T-helper 1 cell treated with Interleukin-12 subunit alpha and Interleukin-12 subunit beta and Interleukin-4 antibody, amounts not matched to agents 30 ng/mL and 1 ng/mL, for 36 hours (primary cell): ENCODE measurements at regions not wholly inside any gene's neighbourhood (a gene's known extent, or its start where the extent isn't known, plus 50 kb on each side); places are given as distances from the start of the nearest gene placed in this dataset.

ENCODE experiments used
- intact Hi-C: fragments of 100-400 bp; cut with micrococcal nuclease; formaldehyde crosslinking; loops from one replicate; pipeline ENCODE4 v1.15.1; 2024

- intact Hi-C loops, result no loop called here
Observed at GRCh38 chr14:38138473-38139138, 69.1 kb upstream of the SSTR1 start.

- intact Hi-C loops, result no loop called here
Observed at GRCh38 chr14:38139926-38140325, 67.8 kb upstream of the SSTR1 start.

- intact Hi-C loops, result no loop called here
Observed at GRCh38 chr14:38143170-38143569, 64.5 kb upstream of the SSTR1 start.

DNA sequence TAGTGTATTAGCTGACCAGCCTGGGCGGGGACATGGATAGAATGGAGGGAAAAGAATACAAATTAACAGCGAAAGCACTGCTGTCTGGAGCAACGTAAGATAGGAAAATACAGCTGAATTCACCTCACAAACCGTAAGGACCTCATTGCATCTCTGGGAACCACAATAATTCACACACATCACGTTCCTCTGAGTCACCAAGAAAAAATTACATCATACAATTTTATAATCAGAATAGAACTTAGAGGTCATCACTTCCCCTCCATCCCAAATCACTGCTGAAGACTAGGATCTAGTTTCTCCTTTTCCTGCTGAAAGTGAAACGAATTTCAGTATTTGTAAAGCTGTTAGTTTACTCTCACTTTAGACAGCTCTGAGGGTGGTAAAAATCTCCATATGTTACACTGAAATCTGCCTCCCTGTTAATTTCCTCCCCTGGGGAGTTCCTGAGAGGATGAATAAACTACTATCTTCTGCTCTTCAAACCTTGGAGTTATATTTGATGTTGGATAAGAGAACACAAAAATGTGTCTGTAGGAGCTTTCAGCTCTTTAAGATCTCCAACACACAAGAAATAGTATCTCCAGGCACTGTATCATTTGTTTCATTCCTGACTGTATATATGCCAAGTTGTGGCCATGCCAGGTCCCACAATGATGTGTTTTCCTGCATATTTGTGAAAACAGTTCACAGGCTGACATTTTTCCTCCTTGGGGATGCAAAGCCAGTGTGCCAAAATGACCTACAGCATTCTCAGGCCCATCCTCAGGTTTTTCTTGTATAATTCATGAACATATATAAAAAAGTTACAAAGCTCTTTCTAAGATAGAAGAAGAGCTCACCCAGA lies 63.8 kb upstream of the SSTR1 start:
- intact Hi-C loops, result no loop called here

- intact Hi-C loops, result no loop called here
Observed at GRCh38 chr14:38145142-38145541, 62.6 kb upstream of the SSTR1 start.

DNA sequence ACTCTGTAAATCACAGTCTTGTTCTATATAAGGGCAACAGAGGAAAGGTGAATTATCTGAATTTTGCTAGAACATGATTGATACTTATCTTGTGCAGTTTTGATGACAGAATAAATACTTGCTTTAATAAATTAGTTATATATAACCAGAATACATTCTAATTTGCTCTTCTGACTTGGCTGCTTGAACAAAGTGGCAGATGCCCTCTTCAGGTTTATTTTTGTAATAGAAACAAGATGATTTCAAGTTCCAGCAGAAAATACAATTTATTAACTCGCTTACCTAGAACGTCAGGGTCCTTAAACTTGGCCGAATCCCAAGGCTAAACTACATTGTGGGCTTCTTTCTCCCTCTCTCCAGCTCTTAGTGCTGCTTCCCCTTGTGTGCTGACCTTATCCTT lies 57.6 kb upstream of the SSTR1 start:
- intact Hi-C loops, result loop anchor here (5.0 kb wide), 1 partner anchor 163 kb away; no protein-coding TSS in a partner anchor
